Muscle layer of colon (tissue), 2 donors: ENCODE measurements at regions not wholly inside any gene's neighbourhood (a gene's known extent, or its start where the extent isn't known, plus 50 kb on each side); places are given as distances from the start of the nearest gene placed in this dataset.

Source experiments
- H3K27ac ChIP-seq: one replicate; pipeline ENCODE4 v1.7.0; 2013; ENCODE audit warnings: low read depth, mild to moderate bottlenecking, low read length, moderate library complexity
- H3K27me3 ChIP-seq, 2 donors: one replicate each; pipeline ENCODE4 v1.7.0; 2013; ENCODE audit warnings: low read length in 2 of 2, mild to moderate bottlenecking in 2 of 2; ENCODE audit not compliant: insufficient read depth in 2 of 2, control insufficient read depth in 1 of 2
- H3K36me3 ChIP-seq: one replicate; pipeline ENCODE4 v1.7.0; 2013; ENCODE audit warnings: mild to moderate bottlenecking, low read length; ENCODE audit not compliant: insufficient read depth
- H3K4me1 ChIP-seq: one replicate; pipeline ENCODE4 v1.7.0; 2013; ENCODE audit warnings: mild to moderate bottlenecking, low read length; ENCODE audit not compliant: insufficient read depth
- H3K4me3 ChIP-seq, 2 donors: one replicate each; pipeline ENCODE4 v1.7.0; 2013; ENCODE audit warnings: low read length in 2 of 2, low read depth in 1 of 2, mild to moderate bottlenecking in 1 of 2, moderate library complexity in 1 of 2
- H3K9ac ChIP-seq: one replicate; pipeline ENCODE4 v1.7.0; 2013; ENCODE audit warnings: low read length
- H3K9me3 ChIP-seq: one replicate; pipeline ENCODE4 v1.7.0; 2013; ENCODE audit warnings: mild to moderate bottlenecking, low read length
- donor health status: abdominal sarcoma.
- donor health status: Adenocarcinoma of cecum.

DNA sequence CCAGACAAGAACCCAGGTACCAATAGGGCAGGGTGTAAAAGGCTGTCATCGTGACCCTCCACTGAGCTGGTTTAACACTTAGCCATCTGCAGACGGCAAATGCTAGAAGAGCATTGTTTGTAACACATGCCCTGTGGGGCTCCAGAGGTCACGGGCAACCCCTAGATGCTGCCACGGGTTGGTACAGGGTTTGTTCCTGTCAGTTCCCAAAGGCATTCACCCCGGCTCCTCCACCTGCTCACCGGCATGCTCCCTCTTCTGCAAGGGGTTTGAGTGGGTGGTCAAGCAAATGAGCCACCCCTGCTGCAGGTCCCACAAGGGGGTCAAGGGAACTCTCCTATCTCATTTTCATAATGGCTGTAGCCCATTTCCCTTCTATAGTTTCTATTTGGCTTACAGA lies 229.3 kb downstream of the ZPLD1 start:
- Histone ChIP-seq H3K27me3 (no peaks in the 10 kb centered on the region), H3K4me3 (no peak overlapping the region), H3K27ac (no peak overlapping the region), H3K4me1 (no peaks in the 10 kb centered on the region), H3K9ac (no peak overlapping the region), H3K36me3 (no peaks in the 10 kb centered on the region), H3K9me3 (no peaks in the 10 kb centered on the region)

DNA sequence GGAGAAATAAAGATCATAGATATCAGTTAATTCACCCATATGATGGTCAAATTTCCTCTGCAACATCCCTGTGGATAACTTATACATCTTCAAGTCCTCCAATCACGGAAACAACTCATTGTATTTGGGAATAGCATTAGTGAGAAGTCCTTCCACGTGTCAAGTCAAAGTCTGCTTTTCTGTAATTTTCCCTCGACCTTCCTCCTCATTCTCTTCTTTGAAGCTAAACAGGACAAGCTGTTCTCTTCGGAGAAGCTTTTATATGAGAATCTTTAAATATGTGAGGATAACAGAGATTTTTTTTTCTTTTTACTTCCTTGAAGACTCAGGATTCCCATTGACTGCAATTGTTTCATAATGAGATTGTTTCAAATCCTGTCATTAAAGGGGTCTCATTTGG lies 230.4 kb downstream of the ZPLD1 start:
- H3K4me1 ChIP-seq, result no peaks in the 10 kb centered on the region
- H3K9ac ChIP-seq, result no peak overlapping the region
- H3K4me3 ChIP-seq, result no peak overlapping the region
- H3K9me3 ChIP-seq, result no peaks in the 10 kb centered on the region
- no peak overlapping the region for H3K27ac ChIP-seq
- H3K27me3 ChIP-seq, result no peaks in the 10 kb centered on the region
- no peaks in the 10 kb centered on the region for H3K36me3 ChIP-seq

DNA sequence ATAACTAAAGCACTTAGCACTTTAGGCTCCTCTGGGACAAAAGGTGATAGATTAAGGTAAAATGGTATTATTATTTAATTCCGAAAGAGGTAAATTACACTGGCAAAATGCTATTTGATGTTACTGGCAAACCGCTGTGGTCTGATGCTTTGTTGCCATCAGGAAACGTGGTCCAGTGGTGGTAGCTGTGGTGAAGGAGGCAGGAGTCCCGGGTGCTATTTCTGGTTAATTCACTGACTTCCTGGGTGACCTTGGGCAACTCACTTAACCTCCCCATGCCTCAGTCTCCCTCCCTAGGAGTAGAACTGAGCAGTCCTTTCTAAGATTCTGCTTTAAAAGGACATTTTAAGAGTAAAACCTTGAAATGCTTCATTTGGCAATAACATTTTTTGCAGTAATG lies 233.4 kb downstream of the ZPLD1 start:
- Histone ChIP-seq H3K9me3 (no peaks in the 10 kb centered on the region), H3K4me3 (no peak overlapping the region), H3K36me3 (no peaks in the 10 kb centered on the region), H3K27ac (no peak overlapping the region), H3K4me1 (no peaks in the 10 kb centered on the region), H3K27me3 (no peaks in the 10 kb centered on the region), H3K9ac (no peak overlapping the region)

DNA sequence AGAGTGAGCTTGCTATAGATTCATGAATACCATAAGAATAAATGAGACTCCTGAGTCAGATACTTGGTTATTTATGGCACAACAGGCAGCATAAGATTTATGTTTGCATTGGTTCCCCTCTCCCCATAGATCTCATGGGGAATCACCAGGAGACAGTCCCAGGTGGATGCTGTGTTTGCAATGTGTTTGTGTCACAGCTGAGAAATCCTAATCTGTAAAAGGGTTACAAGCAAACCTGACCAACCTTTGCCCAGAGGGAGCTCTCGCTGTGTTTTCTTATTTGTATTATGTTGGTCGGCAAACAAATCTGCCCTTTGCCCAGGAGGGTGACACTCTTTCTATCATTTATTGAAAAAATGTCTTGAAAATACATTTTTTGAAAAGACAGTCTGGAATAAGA lies 236.2 kb downstream of the ZPLD1 start:
- Histone ChIP-seq H3K9me3 (no peaks in the 10 kb centered on the region), H3K27ac (no peak overlapping the region), H3K36me3 (no peaks in the 10 kb centered on the region), H3K4me3 (no peak overlapping the region), H3K9ac (no peak overlapping the region), H3K4me1 (no peaks in the 10 kb centered on the region), H3K27me3 (no peaks in the 10 kb centered on the region)

DNA sequence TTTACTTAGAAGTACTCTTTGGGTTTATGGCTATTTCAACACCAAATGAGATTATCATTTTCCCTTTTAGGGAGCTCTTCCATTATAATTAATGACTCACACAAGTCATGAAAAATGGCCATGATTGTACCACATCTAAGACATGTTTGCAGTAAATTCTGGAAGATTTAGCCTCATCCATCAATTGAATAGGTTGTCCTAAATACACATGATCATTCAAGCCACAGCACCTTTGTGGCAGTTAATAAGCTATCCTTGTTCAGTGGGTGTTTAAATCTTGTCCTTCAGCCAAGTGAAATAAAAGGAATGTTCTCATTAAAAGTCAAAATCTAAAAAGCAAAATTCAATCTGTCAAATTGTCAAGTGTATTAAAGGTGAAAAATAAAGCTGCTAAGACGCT lies 237.5 kb downstream of the ZPLD1 start:
- Histone ChIP-seq H3K9ac (no peak overlapping the region), H3K4me1 (no peaks in the 10 kb centered on the region), H3K9me3 (no peaks in the 10 kb centered on the region)

DNA sequence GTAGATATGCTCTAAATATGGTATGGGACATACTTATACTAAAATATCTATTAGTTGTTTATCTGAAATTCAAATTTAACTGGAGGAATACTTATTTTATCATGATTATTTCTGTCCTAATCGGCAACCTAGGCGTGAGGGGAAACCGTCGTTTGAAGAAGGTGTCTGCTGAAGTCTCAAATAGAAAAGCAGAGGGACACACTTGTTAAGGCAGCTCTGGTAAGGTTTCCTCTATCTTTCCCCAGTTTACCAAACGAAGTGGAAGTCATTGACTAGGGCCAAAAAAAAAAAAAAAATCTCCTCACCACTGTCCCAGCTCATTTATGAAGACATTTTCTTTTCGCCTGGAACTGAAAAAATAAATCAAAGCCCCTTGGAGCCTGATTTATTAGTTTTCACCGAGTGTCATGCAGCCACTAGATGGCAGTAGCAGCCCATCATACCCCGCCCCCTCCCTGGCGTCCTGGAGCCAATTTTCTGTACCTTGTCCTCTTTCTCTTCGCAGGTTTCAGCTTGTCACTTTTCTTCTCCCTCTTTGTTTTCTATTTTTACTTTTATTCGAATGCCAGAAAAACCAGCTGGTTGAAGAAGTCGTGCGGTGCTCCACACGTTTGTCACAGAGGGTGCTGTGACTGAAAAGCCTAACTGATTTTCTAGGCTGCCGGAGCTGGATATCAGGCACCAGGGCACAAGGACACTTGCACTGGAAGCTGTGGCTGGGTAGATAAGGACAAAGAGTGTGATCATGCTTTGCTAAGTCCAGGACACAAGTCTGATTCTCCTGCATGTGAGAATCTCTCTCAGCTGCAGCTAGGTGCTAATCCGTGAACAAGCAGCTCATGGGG lies 238.7 kb downstream of the ZPLD1 start:
- no peak overlapping the region for H3K9ac ChIP-seq

More for the DNA sequence above, 237.5 kb downstream of the ZPLD1 start:
- Histone ChIP-seq H3K36me3 (no peaks in the 10 kb centered on the region), H3K27me3 (no peaks in the 10 kb centered on the region), H3K4me3 (no peak overlapping the region), H3K27ac (no peak overlapping the region)

DNA sequence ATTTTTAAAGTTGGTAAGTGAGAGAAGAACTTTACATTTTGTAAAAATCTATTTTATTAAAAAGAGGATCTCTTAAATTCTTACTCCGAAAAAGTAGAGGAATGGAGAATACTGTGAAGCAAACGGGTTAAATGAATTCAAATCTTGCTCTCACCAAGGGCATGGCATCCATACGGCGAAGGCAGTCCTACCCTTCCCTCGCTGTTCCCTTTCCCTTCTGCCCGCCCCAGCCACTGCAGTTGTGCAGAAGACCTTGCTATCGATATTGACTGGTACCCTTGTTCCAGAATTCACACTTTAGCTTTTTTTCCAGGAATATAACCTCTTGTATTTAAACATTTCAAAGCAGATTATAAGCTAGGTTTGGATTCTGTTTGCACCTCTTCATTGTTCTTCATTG lies 239.5 kb downstream of the ZPLD1 start:
- Histone ChIP-seq H3K27me3 (no peaks in the 10 kb centered on the region), H3K4me3 (no peak overlapping the region), H3K9ac (no peak overlapping the region), H3K9me3 (no peaks in the 10 kb centered on the region), H3K36me3 (no peaks in the 10 kb centered on the region), H3K27ac (no peak overlapping the region), H3K4me1 (no peaks in the 10 kb centered on the region)

More for the DNA sequence above, 238.7 kb downstream of the ZPLD1 start:
- Histone ChIP-seq H3K27ac (no peak overlapping the region), H3K4me3 (no peak overlapping the region), H3K36me3 (no peaks in the 10 kb centered on the region), H3K9me3 (no peaks in the 10 kb centered on the region), H3K27me3 (no peaks in the 10 kb centered on the region), H3K4me1 (no peaks in the 10 kb centered on the region)

DNA sequence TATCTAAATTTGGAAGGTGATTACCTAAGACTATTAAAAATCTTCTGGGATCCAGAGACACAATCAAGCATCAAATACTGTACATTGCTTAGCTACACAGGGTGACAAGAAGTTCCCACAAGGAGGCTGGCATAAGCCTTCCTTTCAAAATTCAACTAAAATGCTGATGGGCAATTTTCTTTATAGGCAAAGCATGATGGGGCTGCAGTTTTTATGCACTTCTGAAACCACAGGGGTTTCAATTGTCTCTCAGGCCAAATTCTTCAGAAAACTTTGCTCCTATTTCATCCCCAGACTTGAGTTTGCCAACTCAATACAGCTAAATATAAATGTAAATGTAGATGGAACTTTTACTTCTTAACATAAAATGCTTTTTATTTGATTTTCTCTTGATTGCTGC lies 241.6 kb downstream of the ZPLD1 start:
- Histone ChIP-seq H3K27me3 (no peaks in the 10 kb centered on the region), H3K4me1 (no peaks in the 10 kb centered on the region), H3K36me3 (no peaks in the 10 kb centered on the region), H3K9ac (no peak overlapping the region), H3K27ac (no peak overlapping the region), H3K9me3 (no peaks in the 10 kb centered on the region), H3K4me3 (no peak overlapping the region)

DNA sequence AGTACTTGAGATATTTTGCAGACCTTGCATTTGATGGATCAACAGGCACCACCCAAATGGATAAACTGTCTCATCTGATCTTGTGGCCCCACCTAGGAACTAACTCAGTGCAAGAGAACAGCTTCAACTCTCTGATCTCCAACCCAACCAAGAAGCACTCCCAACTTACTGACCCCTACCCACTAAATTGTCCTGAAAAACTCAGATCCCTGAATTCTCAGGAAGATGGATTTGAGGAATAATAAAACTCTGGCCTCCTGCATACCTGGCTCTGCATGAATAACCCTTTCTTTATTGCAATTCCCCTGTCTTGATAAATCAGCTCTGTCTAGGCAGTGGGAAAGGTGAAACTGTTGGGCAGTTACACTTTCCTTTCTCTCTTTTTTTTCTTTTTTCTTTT lies 247.9 kb downstream of the ZPLD1 start:
- H3K27me3 ChIP-seq, result no peaks in the 10 kb centered on the region
- no peaks in the 10 kb centered on the region for H3K36me3 ChIP-seq
- H3K27ac ChIP-seq, result no peak overlapping the region
- no peak overlapping the region for H3K9ac ChIP-seq
- no peak overlapping the region for H3K4me3 ChIP-seq
- H3K4me1 ChIP-seq, result no peaks in the 10 kb centered on the region
- no peaks in the 10 kb centered on the region for H3K9me3 ChIP-seq

DNA sequence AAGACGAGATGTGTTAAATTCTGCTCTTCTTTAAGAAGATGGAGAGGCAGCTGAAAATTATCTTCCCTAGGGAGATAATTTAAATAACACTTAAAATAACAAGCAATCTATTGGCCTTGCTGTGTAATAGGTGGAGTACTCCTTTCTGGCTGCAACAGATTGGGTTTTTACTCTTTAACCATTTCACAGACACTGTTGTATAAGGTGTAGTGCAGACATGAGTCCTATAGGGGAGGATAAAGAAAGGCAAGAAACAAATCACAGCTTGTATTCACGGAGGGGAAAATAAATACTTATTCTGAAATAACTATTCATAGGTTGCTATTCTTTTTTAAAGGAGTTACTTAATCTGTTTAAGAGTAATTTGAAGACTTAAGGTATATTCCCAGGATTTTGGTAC lies 252.0 kb downstream of the ZPLD1 start:
- H3K4me3 ChIP-seq, result no peak overlapping the region
- H3K4me1 ChIP-seq, result no peaks in the 10 kb centered on the region
- H3K9ac ChIP-seq, result no peak overlapping the region
- H3K27me3 ChIP-seq, result no peaks in the 10 kb centered on the region
- H3K27ac ChIP-seq, result no peak overlapping the region
- no peaks in the 10 kb centered on the region for H3K9me3 ChIP-seq
- H3K36me3 ChIP-seq, result no peaks in the 10 kb centered on the region

DNA sequence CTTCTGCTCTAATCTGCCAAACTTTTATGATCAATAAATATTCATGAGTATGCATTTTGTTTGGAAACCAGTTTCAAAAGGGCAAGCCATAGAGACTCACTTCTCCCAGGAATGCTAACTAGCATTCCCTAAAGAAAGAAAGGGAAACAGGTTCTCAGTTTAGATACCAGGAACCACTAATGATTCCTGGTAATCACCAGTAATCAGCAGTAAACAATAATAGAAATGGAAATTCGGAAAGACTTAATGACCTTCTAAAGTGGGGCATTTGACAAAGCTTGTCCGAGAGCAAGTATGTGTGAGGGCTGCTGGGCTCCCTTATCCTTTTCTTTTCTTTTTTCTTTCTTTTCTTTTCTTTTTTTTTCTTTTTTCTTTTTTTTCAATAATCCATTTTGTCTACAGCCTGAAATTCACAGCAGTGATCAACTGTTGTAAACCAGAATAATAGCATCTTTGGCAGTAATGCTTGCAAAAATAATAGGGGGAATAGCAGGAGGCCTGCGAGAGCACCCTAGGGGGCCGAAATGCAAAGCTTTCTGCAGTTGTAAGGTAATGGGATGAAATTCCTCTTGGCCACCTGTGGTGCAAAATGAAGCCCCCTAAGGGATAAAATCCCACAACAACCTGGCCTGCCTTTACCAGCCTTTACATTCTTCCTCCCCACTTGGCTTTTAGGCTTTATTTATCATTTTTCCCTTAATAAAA lies 253.2 kb downstream of the ZPLD1 start:
- Histone ChIP-seq H3K36me3 (no peaks in the 10 kb centered on the region), H3K4me3 (no peak overlapping the region), H3K9me3 (no peaks in the 10 kb centered on the region), H3K27me3 (no peaks in the 10 kb centered on the region), H3K4me1 (no peaks in the 10 kb centered on the region), H3K27ac (no peak overlapping the region), H3K9ac (no peak overlapping the region)

DNA sequence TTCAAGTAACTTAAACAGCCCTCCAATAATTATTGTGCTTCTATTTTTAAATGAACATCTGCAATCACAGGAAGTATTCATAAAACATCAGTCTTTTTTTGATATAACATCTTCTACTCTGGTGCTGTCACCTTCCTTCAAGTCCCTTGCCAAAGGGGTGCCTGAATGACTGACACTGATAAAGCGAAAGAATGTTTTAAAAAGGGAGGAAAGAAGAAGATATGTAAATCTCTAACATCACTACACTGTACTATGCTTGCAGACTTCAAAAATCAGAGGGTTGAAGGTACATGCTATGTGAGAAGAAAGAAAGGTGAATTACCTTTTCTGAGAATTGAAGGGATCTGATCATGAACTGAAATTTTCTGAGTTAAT lies 253.7 kb downstream of the ZPLD1 start:
- no peak overlapping the region for H3K4me3 ChIP-seq
- no peaks in the 10 kb centered on the region for H3K4me1 ChIP-seq
- no peak overlapping the region for H3K27ac ChIP-seq
- no peak overlapping the region for H3K9ac ChIP-seq
- no peaks in the 10 kb centered on the region for H3K27me3 ChIP-seq
- no peaks in the 10 kb centered on the region for H3K36me3 ChIP-seq
- H3K9me3 ChIP-seq, result no peaks in the 10 kb centered on the region
